ENCODE measurements at regions not wholly inside any gene's neighbourhood (a gene's known extent, or its start where the extent isn't known, plus 50 kb on each side); places are given as distances from the start of the nearest gene placed in this dataset.
"Not testable (repeated sequence)": the region's sequence is repeated elsewhere in the genome, so short reads cannot be mapped to it uniquely, and the experiment has no call there.

GRCh38 chr12:62044450-62045135 lies 215.6 kb upstream of the USP15 start:
- H3K4me3 ChIP-seq (ENCODE audit: low read depth, low read length): no peak overlapping the region
- H3K27ac ChIP-seq (ENCODE audit: low read depth, low read length): no peak overlapping the region
- H3K27me3 ChIP-seq (ENCODE audit: control insufficient read depth, insufficient read depth, low read length): no peaks in the 10 kb centered on the region
- TF ChIP-seq CTCF (IDR thresholded peaks at IDR 0.05; ENCODE audit: low read depth, low read length): no peak
- ChIA-PET POLR2A (no interaction called here), CTCF (no interaction called here)
- DNase-seq (ENCODE audit: low read depth, low spot score): no peak
- H3K9me3 ChIP-seq (ENCODE audit: control insufficient read depth, insufficient read depth, low read length): no peaks in the 10 kb centered on the region

GRCh38 chr12:62045211-62045610 lies 215.0 kb upstream of the USP15 start:
- no peak for DNase-seq (ENCODE audit: low read depth, low spot score)
- Histone ChIP-seq H3K4me3 (ENCODE audit: low read depth, low read length) (no peak overlapping the region), H3K27ac (ENCODE audit: low read depth, low read length) (no peak overlapping the region), H3K9me3 (ENCODE audit: control insufficient read depth, insufficient read depth, low read length) (no peaks in the 10 kb centered on the region), H3K27me3 (ENCODE audit: control insufficient read depth, insufficient read depth, low read length) (no peaks in the 10 kb centered on the region)
- POLR2A ChIA-PET: no interaction called here
- CTCF ChIA-PET: interaction anchor here (1.0 kb wide), 1 partner anchor 39 kb away, joined by 3 read pairs; no protein-coding TSS in a partner anchor
- no peak for TF ChIP-seq CTCF (IDR thresholded peaks at IDR 0.05; ENCODE audit: low read depth, low read length)

GRCh38 chr12:62050785-62051184 lies 209.4 kb upstream of the USP15 start:
- CTCF ChIA-PET: no interaction called here
- POLR2A ChIA-PET: no interaction called here
- Histone ChIP-seq H3K4me3 (ENCODE audit: low read depth, low read length) (no peak overlapping the region), H3K9me3 (ENCODE audit: control insufficient read depth, insufficient read depth, low read length) (no peaks in the 10 kb centered on the region), H3K27me3 (ENCODE audit: control insufficient read depth, insufficient read depth, low read length) (no peaks in the 10 kb centered on the region), H3K27ac (ENCODE audit: low read depth, low read length) (no peak overlapping the region)
- TF ChIP-seq CTCF (IDR thresholded peaks at IDR 0.05; ENCODE audit: low read depth, low read length): no peak
- no peak for DNase-seq (ENCODE audit: low read depth, low spot score)

- TF ChIP-seq CTCF (IDR thresholded peaks at IDR 0.05; ENCODE audit: low read depth, low read length): no peak
- no peaks in the 10 kb centered on the region for H3K9me3 ChIP-seq (ENCODE audit: control insufficient read depth, insufficient read depth, low read length)
- no peak for DNase-seq (ENCODE audit: low read depth, low spot score)
- CTCF ChIA-PET: no interaction called here
- POLR2A ChIA-PET: no interaction called here
- H3K27me3 ChIP-seq (ENCODE audit: control insufficient read depth, insufficient read depth, low read length): no peaks in the 10 kb centered on the region
- H3K27ac ChIP-seq (ENCODE audit: low read depth, low read length): no peak overlapping the region
- no peak overlapping the region for H3K4me3 ChIP-seq (ENCODE audit: low read depth, low read length)
These were observed 190.2 kb upstream of the USP15 start for GRCh38 chr12:62069976-62070375.

- H3K27ac ChIP-seq (ENCODE audit: low read depth, low read length); H3K27me3 ChIP-seq (ENCODE audit: control insufficient read depth, insufficient read depth, low read length); POLR2A ChIA-PET; H3K4me3 ChIP-seq (ENCODE audit: low read depth, low read length); DNase-seq (ENCODE audit: low read depth, low spot score); CTCF ChIA-PET; H3K9me3 ChIP-seq (ENCODE audit: control insufficient read depth, insufficient read depth, low read length): not testable (repeated sequence)
These were observed 187.0 kb upstream of the USP15 start for GRCh38 chr12:62073236-62073635.
